Pons (tissue), 1 donor: ENCODE measurements at regions not wholly inside any gene's neighbourhood (a gene's known extent, or its start where the extent isn't known, plus 50 kb on each side); places are given as distances from the start of the nearest gene placed in this dataset.

Source experiments
- DNase-seq: peaks from one replicate; pipeline ENCODE4 v3.0.0-alpha.2; 2016; ENCODE audit warnings: low spot score

GRCh38 chr1:14303011-14303410, 295.5 kb upstream of the KAZN start:
- DNase-seq = no peak

DNA sequence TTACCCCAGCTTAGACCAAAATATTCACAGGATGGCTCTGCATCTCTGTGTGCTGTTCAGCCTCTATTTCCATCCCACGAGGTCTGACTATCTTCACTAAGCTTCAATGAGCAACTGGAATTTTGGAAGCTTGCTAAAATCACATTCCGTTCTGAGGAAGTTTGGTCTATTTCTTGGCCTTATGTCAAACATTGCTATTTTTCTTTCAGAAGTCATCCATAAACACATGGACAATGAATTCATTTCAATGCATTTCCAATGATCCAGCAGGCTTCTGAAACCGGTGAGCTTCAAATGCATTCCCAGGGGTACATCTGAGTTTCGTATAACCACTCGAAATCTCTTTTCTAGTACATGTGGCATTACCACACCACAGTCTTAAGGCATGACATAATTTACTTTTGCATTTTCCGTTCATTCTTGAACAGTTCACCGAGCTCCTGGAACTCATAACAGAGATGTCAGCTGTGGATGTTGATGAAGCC, 294.1 kb upstream of the KAZN start:
- DNase-seq = no peak

DNA sequence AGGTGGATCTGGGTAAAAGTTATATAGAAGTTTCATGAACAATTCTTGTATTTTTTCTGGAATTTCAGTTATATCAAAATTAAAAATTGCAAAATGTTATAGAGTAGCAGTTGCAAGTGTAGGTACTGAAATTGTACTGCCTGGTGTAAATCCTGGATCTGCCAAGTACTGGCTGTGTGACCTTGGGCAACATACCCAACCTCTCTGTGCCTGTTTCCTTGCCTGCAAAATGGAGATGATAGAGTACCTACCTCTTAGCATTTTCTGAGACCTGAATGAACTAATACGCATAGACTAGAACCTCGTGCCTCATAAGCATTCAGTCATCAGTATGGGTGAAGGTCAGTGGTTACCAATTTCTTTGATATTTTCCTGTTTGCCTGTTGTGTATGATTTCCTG, 290.0 kb upstream of the KAZN start:
- no peak for DNase-seq

GRCh38 chr1:14309984-14310383, 288.5 kb upstream of the KAZN start:
- no peak for DNase-seq

DNA sequence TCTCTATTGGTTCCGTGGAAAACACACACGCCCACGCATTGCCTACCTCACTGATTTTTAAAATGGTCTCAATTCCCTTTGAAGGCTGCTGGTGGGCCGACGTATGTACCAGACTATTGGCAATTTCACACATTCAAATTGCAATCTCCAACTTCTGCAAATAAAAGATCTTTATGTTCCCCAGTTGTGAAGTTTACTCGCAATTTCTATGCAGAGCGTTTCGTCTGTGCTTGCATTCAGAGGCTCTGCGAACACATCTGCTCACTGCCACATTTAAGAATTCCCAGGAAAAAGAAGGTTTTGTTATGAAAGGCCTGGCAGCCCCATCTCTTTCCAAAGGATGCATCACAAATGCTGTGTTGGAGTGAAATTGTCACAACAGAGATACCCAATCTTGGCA, 288.0 kb upstream of the KAZN start:
- peak; percentile 9 for DNase-seq

- DNase-seq = no peak
Measured at GRCh38 chr1:14313731-14314431, 284.6 kb upstream of the KAZN start.

DNA sequence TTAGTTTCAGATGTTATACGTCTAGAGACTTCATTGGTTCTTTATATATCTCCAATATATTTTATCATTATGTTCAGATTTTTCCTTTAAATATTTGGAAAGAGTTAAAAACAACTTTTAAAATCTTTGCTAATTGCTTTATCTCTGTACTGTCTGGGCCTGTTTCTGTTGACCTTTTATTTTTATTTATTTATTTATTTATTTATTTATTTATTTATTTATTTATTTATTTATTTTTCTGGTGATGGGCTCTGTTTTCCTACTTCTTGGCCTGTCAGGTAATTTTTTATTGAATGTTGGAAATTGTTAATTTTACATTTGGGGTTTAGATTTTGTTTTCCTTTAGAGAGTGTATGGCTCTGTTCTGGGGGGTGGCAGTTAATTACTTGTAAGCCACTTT, 279.7 kb upstream of the KAZN start:
- no peak for DNase-seq

- no peak for DNase-seq
Measured at GRCh38 chr1:14320518-14320917, 278.0 kb upstream of the KAZN start.

GRCh38 chr1:14320986-14321385, 277.5 kb upstream of the KAZN start:
- DNase-seq = no peak

DNA sequence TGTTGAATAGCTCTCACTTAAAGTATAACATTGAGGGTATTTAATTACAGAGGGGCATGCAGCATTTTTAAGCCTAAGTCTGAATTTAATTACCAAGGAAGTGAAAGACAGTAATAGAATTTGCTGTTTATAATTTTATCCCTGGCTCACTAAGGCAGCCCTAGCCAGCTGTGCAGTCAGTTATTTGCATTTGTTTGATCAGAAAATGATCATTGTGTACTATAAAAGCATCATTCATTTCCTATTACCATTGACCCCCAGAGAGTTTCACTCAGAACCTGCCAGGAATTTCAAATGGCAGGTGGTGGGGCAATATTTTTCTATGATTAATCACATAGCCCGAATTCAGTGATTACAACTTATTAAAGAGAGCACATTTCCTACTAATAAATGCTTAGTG, 277.1 kb upstream of the KAZN start:
- no peak for DNase-seq

GRCh38 chr1:14323568-14324247, 274.8 kb upstream of the KAZN start:
- no peak for DNase-seq

DNA sequence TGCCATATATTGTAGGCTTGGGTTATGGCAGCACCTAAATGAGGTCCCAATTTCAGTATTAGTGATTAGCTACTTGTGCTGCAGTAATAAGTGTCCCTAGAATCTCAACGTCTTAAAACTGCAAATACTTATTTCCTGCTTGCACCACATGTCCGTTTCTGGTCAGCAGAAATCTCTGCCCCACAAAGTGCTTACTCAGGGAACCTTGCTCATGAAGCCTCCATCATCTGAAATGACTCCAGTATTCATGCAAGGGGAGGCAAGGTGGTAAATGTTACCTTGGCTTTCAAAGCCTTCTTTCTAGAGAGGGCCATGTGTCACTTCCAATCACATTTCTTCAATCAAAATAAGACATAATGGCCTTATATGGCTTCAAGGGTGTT, 274.2 kb upstream of the KAZN start:
- DNase-seq = no peak

GRCh38 chr1:14326857-14327256, 271.6 kb upstream of the KAZN start:
- no peak for DNase-seq

- no peak for DNase-seq
Measured at GRCh38 chr1:14328685-14329084, 269.8 kb upstream of the KAZN start.

DNA sequence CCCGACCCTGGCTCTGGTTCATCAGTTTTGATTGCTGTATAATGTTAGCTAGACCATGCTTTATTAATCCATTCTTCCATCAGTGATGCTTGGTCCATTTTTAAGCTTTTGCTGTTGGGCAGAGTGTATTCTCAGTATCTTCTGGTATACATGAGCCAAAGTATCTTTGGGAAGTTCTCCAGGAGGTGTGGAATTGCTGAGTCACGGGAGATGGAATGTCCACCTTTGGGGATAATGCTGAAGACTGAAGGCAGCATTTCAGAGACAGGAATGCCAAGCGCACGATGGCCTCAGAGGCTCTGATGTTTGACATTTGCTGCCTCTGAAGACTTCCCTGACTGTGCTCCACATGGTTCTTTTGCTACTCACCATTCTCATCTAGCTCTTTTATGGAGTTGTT, 266.3 kb upstream of the KAZN start:
- DNase-seq = no peak

DNA sequence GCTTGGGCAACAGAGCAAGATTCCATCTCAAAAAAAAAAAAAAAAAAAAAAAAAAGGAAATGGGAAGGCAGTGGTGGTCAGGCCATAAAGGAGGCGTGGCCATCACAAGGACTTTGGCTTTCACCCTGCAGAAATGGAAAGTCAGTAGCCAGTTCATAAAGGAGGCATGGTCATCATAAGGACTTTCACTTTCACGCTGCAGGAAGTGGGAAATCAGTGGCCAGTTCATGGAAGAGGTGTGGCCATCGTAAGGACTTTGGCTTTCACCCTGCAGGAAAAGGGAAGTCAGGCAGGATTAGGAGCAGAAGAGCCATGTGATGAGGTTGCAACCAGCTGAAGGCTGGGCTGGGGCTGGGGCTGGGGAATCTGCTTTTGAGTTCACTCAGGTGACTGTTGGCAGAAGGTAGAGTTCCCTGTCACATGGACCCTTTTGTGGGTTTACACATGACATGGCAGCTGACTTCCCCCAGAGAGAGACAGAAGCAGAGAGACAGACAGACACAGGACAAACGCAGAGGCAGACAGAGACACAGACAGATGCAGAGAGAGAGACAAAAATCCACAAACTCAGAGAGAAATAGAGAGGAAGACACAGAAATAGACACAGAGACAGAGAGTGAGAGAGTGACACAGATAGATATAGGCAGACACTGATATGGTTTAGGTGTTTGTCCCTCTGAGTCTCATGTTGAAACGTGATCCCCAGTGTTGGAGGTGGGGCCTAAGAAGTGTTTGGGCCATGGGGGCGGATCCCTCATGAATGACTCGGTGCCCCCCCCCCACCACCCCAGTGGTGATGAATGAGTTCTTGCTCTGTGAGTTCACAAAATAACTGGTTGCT, 263.9 kb upstream of the KAZN start:
- no peak for DNase-seq

DNA sequence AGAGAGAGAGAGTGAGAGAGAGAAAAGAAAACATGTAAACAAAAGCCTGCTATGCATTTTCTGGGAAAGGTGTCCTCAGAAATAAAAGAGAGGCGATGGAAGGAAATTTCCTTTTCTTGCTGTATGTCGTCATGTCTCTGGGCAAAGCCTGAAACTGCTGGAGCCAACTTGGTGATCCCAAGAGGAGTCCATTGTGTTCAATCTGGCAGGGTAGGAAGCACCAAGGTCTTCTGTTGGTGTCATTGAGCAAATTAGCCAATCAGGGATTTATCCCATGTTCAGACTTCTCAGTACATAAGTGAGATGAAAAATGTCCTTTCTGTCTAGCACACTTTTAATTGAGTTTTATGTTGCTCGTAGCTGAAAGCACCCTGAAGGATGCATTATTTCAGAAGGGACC, 260.0 kb upstream of the KAZN start:
- DNase-seq = no peak

DNA sequence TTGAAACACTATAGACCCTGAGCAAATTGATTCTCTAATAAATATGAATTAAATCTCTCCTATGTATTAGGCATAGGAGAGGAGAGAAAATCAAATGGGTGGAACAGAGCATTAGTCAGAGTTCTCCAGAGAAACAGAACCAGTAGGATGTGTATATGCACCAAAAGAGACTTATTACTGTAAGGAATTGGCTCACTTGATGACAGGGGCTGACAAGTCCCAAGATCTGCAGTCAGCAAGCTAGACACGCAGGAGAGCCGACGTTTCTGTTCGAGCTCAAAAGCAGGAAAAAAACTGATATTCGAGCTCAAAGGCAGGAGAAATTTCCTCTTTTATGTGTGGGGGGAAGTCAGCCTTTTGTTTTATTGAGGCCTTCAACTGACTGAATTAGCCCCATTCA, 259.2 kb upstream of the KAZN start:
- no peak for DNase-seq

DNA sequence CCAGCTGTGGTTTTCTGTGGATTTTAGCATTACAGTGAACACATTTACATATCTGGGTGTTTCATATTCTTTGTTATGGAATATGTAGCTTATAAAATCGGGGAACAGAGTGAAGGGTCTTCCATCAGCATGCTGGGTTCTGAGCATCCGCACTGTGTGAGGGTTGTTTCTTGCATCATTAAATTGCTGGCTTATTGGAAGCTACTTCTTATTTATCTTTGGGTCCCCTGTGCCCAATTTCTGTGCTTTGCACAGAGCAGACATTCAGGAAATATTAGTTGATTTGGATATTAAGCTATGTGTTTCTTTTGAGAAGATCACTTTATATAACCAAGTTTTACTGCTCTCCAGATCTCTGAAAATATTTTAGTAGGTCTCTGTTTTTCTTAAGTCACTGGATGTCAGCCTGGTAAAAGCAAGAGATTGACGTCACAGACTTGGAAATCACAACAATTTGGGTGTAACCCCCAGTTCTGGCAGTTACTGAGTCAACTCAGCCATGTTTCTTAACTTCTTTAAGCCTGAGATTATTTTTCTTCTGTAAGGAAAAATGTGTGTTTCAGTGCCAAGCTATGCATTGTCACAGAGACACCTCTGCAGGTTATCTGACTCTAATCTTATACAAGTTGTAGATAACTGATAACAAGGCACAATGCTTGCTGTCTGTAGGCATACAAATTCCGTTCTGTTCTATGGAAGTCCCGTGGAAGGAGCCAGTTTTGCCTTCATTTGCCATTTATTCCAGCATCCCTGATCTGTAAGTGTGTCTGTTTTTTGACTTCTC, 258.3 kb upstream of the KAZN start:
- DNase-seq = no peak

GRCh38 chr1:14341147-14341546, 257.3 kb upstream of the KAZN start:
- DNase-seq = no peak

DNA sequence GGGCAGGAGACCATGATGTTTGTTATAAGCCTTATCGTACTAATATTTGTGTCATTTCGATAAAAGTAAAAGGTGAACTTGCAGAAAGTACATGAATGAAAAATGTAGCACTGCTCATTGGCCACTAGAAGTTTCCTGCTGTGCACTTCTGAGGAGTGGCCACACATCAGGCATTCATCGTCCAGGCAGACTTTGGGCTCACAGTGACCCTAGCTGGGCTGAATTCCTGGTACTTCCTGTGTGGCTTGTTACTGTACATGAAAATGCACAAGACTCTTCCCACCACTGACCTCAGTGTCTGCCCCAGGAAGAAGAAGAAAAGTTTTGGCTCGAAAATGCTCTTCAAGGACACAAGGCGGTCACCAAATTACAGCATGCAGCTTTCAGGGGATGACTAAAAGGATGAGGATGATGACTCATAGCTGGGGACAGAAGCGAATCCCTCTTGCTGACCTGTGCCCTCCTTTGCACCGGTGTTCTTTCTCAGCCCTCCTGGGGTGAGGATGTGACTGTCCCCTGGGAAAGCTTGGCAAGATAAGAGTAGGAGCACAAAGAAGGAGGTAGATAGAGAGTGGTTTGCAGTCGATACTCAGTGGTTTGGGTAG, 252.4 kb upstream of the KAZN start:
- no peak for DNase-seq

DNA sequence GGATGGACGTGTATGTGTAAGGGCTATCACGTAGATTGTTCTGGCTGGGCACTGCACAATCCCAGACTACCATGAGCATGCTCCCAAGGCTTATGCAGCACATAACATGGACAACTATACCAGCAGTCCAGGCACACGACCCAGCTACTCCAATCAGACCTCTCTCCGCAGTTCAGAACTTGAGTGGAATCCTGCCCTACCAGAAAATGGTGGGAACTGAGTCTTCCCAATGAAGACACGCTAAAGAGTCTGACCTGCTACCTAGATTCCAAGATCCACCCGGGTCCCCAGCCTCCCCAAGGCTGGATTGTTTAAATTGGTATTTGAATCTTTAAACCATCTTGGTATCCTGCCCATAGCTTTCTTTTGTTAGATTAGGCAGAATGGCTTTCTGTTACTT, 251.3 kb upstream of the KAZN start:
- DNase-seq = no peak
